ENCODE measurements at regions not wholly inside any gene's neighbourhood (a gene's known extent, or its start where the extent isn't known, plus 50 kb on each side); places are given as distances from the start of the nearest gene placed in this dataset.
A peak's percentile ranks its signal among the peaks of the same experiment; 100 is the strongest.
"Not testable (repeated sequence)": the region's sequence is repeated elsewhere in the genome, so short reads cannot be mapped to it uniquely, and the experiment has no call there.

GRCh38 chr6:118367314-118367713 lies 180.8 kb upstream of the PLN start:
- no peak for DNase-seq

GRCh38 chr6:118370722-118371121 lies 177.4 kb upstream of the PLN start:
- no peak for DNase-seq

- no peak for DNase-seq
Observed at GRCh38 chr6:118371955-118372354, 176.1 kb upstream of the PLN start.

- DNase-seq = no peak
Observed at GRCh38 chr6:118372413-118372812, 175.7 kb upstream of the PLN start.

GRCh38 chr6:118377711-118378414 lies 170.2 kb upstream of the PLN start:
- peak; percentile 84 for DNase-seq

- DNase-seq = not testable (repeated sequence)
Observed at GRCh38 chr6:118380620-118381019, 167.5 kb upstream of the PLN start.

GRCh38 chr6:118382126-118382525 lies 166.0 kb upstream of the PLN start:
- no peak for DNase-seq

- DNase-seq = no peak
Observed at GRCh38 chr6:118383924-118384323, 164.2 kb upstream of the PLN start.

- no peak for DNase-seq
Observed at GRCh38 chr6:118386975-118387374, 161.1 kb upstream of the PLN start.

GRCh38 chr6:118387921-118388701 lies 160.0 kb upstream of the PLN start:
- no peak for DNase-seq

- no peak for DNase-seq
Observed at GRCh38 chr6:118391086-118391485, 157.0 kb upstream of the PLN start.

- no peak for DNase-seq
Observed at GRCh38 chr6:118394106-118394505, 154.0 kb upstream of the PLN start.

- DNase-seq = no peak
Observed at GRCh38 chr6:118396969-118397368, 151.1 kb upstream of the PLN start.

GRCh38 chr6:118397671-118398465 lies 150.2 kb upstream of the PLN start:
- DNase-seq = no peak

GRCh38 chr6:118400098-118400497 lies 148.0 kb upstream of the PLN start:
- no peak for DNase-seq

- no peak for DNase-seq
Observed at GRCh38 chr6:118400582-118400981, 147.5 kb upstream of the PLN start.

GRCh38 chr6:118401325-118401975 lies 146.6 kb upstream of the PLN start:
- no peak for DNase-seq

- no peak for DNase-seq
Observed at GRCh38 chr6:118403036-118403435, 145.1 kb upstream of the PLN start.

- no peak for DNase-seq
Observed at GRCh38 chr6:118408863-118409262, 139.2 kb upstream of the PLN start.

GRCh38 chr6:118410001-118410400 lies 138.1 kb upstream of the PLN start:
- DNase-seq = no peak
